ENCODE measurements at regions not wholly inside any gene's neighbourhood (a gene's known extent, or its start where the extent isn't known, plus 50 kb on each side); places are given as distances from the start of the nearest gene placed in this dataset.

DNA sequence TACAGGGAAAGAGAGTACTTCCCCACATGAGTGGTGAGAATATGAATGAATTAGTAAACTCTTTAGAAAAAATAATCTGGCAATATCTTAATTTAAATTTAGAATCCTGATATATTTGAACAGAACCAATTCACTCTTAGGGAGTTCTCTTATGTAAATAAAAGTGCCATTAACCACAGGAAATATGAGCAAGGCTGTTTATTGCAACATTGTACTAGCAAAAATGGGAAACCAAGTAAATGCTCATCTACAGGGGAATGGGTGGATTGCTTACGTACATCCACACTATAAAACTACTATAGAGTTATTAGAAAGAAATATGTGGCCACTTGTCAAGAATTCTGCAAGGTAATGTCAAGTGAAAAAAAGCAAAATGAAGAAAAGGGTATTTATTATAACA is 274.5 kb downstream of the TLE1 start:
- no peak for DNase-seq
- H3K4me1 ChIP-seq = peaks cover 18 to 32% of the 10 kb centered on the region in 2 donors
- no peak for TF ChIP-seq POLR2A (IDR thresholded peaks at IDR 0.05)
- TF ChIP-seq CTCF (IDR thresholded peaks at IDR 0.05 in 4 of 5, conservative IDR thresholded peaks at IDR 0.05 in 1 of 5) = no peak
- no peaks in the 10 kb centered on the region for H3K9me3 ChIP-seq
- no peak for ATAC-seq
- intact Hi-C loops (cut with DNase I; ENCODE audit: low total_unique reads) (loop anchor here (10.0 kb wide), 1 partner anchor 110 kb away; no protein-coding TSS in a partner anchor), in situ Hi-C loops (cut with MboI; ENCODE audit: low sequenced_read_pairs in 4 of 4) (no loop called here)
- H3K4me3 ChIP-seq = no peak overlapping the region
- no peaks in the 10 kb centered on the region for H3K36me3 ChIP-seq
- H3K27me3 ChIP-seq = no peaks in the 10 kb centered on the region
- H3K27ac ChIP-seq = no peak overlapping the region

DNA sequence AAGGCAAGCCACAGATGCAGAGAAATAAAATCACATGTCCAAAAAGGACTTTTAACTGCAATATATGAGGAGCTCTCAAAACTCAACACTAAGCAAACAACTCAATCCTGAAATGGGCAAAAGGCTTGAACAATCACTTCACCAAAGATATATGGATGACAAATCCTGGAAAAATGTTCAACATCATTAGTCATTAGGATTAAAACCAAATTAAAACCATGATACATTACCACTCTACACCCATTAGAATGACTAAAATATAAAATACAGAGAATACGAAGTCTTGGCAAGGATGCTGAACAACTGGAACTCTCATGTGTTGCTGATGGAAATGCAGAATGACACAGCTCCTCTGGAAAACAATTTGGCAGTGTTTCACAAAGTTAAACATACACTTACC is 277.4 kb downstream of the TLE1 start:
- Histone ChIP-seq H3K4me1 (peaks cover 18 to 25% of the 10 kb centered on the region in 2 donors), H3K27me3 (no peaks in the 10 kb centered on the region), H3K36me3 (no peaks in the 10 kb centered on the region), H3K27ac (no peak overlapping the region), H3K9me3 (no peaks in the 10 kb centered on the region), H3K4me3 (no peak overlapping the region)
- intact Hi-C loops (cut with DNase I; ENCODE audit: low total_unique reads) = loop anchor here (2.0 to 10.0 kb wide), 2 partner anchors 17 to 113 kb away; no protein-coding TSS in a partner anchor
- DNase-seq = no peak
- ATAC-seq = no peak
- TF ChIP-seq POLR2A (IDR thresholded peaks at IDR 0.05) (no peak), CTCF (IDR thresholded peaks at IDR 0.05 in 4 of 5, conservative IDR thresholded peaks at IDR 0.05 in 1 of 5) (no peak)
- in situ Hi-C loops (cut with MboI; ENCODE audit: low sequenced_read_pairs in 4 of 4) = no loop called here

DNA sequence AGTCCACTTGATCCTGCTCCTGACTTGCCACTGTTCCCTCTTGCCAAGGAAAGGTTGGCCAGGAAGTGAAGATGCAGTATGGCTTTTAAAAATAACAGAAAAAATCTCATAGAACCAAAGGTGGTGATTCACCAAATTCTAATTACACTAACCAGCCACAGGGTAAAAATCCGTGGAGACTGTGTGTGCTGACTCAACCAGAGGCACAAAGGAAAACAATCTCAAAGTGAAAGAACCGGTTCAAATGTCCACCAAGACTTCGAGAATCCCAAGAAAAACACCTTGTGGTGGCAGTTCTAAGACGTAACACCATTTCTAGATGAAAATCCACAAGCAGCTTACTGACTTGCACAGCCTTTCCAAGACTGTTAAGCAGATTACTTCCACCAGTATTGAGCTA is 279.1 kb downstream of the TLE1 start:
- no peaks in the 10 kb centered on the region for H3K27me3 ChIP-seq
- no peaks in the 10 kb centered on the region for H3K9me3 ChIP-seq
- peaks cover 6 to 11% of the 10 kb centered on the region in 2 donors for H3K4me1 ChIP-seq
- intact Hi-C loops (cut with DNase I; ENCODE audit: low total_unique reads) = loop anchor here (10.0 kb wide), 1 partner anchor 115 kb away; no protein-coding TSS in a partner anchor
- no peak overlapping the region for H3K27ac ChIP-seq
- ATAC-seq (no peak), DNase-seq (no peak)
- H3K4me3 ChIP-seq = no peak overlapping the region
- in situ Hi-C loops (cut with MboI; ENCODE audit: low sequenced_read_pairs in 4 of 4) = no loop called here
- TF ChIP-seq POLR2A (IDR thresholded peaks at IDR 0.05) (no peak), CTCF (IDR thresholded peaks at IDR 0.05 in 4 of 5, conservative IDR thresholded peaks at IDR 0.05 in 1 of 5) (no peak)
- no peaks in the 10 kb centered on the region for H3K36me3 ChIP-seq

DNA sequence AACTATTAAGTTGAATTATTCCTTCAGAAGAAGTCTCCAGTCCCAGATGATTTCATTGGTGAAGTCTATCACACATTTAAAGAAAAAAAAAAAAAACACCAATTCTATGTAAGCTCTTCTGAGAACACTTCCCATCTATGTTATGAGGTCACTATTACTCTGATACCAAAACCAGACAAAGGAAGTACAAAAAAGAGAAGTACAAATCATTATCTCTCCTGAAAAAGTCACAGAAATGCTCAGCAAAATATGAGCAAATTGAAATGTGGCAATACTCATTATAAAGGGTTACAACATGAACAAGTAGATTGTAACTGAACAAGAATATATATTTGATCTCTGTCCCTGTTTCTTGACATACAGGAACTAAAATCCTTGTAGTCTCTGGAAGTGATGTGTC is 280.4 kb downstream of the TLE1 start:
- ATAC-seq (no peak), DNase-seq (no peak)
- Histone ChIP-seq H3K4me1 (peaks cover 0 to 7% of the 10 kb centered on the region in 2 donors), H3K27me3 (no peaks in the 10 kb centered on the region), H3K4me3 (no peak overlapping the region), H3K27ac (no peak overlapping the region), H3K9me3 (no peaks in the 10 kb centered on the region), H3K36me3 (no peaks in the 10 kb centered on the region)
- TF ChIP-seq POLR2A (IDR thresholded peaks at IDR 0.05) = no peak
- TF ChIP-seq CTCF (IDR thresholded peaks at IDR 0.05 in 4 of 5, conservative IDR thresholded peaks at IDR 0.05 in 1 of 5) = no peak
- in situ Hi-C loops (cut with MboI; ENCODE audit: low sequenced_read_pairs in 4 of 4) = no loop called here
- intact Hi-C loops (cut with DNase I; ENCODE audit: low total_unique reads) = no loop called here

- Histone ChIP-seq H3K4me3 (no peak overlapping the region), H3K9me3 (no peaks in the 10 kb centered on the region), H3K4me1 (no peaks in the 10 kb centered on the region), H3K27me3 (no peaks in the 10 kb centered on the region), H3K27ac (no peak overlapping the region), H3K36me3 (no peaks in the 10 kb centered on the region)
- in situ Hi-C loops (cut with MboI; ENCODE audit: low sequenced_read_pairs in 4 of 4) (no loop called here), intact Hi-C loops (cut with DNase I; ENCODE audit: low total_unique reads) (no loop called here)
- DNase-seq (no peak), ATAC-seq (no peak)
- TF ChIP-seq CTCF (IDR thresholded peaks at IDR 0.05 in 4 of 5, conservative IDR thresholded peaks at IDR 0.05 in 1 of 5) = no peak
These were observed 284.3 kb downstream of the TLE1 start for GRCh38 chr9:81404931-81405598.
